ENCODE measurements at regions not wholly inside any gene's neighbourhood (a gene's known extent, or its start where the extent isn't known, plus 50 kb on each side); places are given as distances from the start of the nearest gene placed in this dataset.

GRCh38 chr6:18835976-18836375 lies 448.8 kb downstream of the RNF144B start (continued):
- no peak for TF ChIP-seq RFX7 (CRISPR knock-in tag; IDR thresholded peaks at IDR 0.05)
- TF ChIP-seq, protein P1, sequence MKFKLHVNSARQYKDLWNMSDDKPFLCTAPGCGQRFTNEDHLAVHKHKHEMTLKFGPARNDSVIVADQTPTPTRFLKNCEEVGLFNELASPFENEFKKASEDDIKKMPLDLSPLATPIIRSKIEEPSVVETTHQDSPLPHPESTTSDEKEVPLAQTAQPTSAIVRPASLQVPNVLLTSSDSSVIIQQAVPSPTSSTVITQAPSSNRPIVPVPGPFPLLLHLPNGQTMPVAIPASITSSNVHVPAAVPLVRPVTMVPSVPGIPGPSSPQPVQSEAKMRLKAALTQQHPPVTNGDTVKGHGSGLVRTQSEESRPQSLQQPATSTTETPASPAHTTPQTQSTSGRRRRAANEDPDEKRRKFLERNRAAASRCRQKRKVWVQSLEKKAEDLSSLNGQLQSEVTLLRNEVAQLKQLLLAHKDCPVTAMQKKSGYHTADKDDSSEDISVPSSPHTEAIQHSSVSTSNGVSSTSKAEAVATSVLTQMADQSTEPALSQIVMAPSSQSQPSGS (CRISPR knock-in tag; IDR thresholded peaks at IDR 0.05) = no peak
- no peak for TF ChIP-seq ZNF124 (CRISPR knock-in tag; IDR thresholded peaks at IDR 0.05)

DNA sequence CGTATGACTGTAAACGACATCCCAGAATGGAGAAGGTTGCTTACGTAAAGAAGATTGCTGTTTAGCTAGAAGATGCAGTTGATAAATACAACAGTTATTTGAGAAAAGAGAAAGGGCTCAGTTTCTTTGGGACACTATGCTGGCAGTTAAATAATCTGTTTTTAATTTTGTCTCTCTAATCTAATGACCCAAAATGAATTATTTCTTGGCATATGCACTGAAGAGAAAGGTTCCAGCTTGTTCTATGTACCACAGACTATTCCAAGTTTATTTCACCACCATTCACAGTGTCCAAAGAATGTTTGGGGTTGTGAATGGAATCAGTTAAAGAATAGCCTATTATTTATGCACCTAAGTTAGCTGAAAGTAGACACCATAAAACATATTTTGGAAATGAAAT lies 449.9 kb downstream of the RNF144B start:
- no peaks in the 10 kb centered on the region for H3K36me3 ChIP-seq (ENCODE audit: control insufficient read depth, insufficient read depth, low read length)
- TF ChIP-seq PHTF2 (CRISPR knock-in tag; IDR thresholded peaks at IDR 0.05) (no peak), MCM5 (IDR thresholded peaks at IDR 0.05; ENCODE audit: low read depth) (no peak), CEBPB (tag; IDR thresholded peaks at IDR 0.05) (no peak), ZNF76 (CRISPR knock-in tag; IDR thresholded peaks at IDR 0.05; ENCODE audit: borderline replicate concordance) (no peak), DIDO1 (tag; IDR thresholded peaks at IDR 0.05; ENCODE audit: low read depth) (no peak), POLR2H (tag; IDR thresholded peaks at IDR 0.05; ENCODE audit: low read depth) (no peak), RFX1 (IDR thresholded peaks at IDR 0.05) (no peak), BACH1 (tag; IDR thresholded peaks at IDR 0.05) (no peak), PURB (CRISPR knock-in tag; IDR thresholded peaks at IDR 0.05; ENCODE audit: low read depth) (no peak)
- TF ChIP-seq, protein P2, sequence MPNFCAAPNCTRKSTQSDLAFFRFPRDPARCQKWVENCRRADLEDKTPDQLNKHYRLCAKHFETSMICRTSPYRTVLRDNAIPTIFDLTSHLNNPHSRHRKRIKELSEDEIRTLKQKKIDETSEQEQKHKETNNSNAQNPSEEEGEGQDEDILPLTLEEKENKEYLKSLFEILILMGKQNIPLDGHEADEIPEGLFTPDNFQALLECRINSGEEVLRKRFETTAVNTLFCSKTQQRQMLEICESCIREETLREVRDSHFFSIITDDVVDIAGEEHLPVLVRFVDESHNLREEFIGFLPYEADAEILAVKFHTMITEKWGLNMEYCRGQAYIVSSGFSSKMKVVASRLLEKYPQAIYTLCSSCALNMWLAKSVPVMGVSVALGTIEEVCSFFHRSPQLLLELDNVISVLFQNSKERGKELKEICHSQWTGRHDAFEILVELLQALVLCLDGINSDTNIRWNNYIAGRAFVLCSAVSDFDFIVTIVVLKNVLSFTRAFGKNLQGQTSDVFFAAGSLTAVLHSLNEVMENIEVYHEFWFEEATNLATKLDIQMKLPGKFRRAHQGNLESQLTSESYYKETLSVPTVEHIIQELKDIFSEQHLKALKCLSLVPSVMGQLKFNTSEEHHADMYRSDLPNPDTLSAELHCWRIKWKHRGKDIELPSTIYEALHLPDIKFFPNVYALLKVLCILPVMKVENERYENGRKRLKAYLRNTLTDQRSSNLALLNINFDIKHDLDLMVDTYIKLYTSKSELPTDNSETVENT (CRISPR knock-in tag; IDR thresholded peaks at IDR 0.05) = no peak
- TF ChIP-seq, protein P3, sequence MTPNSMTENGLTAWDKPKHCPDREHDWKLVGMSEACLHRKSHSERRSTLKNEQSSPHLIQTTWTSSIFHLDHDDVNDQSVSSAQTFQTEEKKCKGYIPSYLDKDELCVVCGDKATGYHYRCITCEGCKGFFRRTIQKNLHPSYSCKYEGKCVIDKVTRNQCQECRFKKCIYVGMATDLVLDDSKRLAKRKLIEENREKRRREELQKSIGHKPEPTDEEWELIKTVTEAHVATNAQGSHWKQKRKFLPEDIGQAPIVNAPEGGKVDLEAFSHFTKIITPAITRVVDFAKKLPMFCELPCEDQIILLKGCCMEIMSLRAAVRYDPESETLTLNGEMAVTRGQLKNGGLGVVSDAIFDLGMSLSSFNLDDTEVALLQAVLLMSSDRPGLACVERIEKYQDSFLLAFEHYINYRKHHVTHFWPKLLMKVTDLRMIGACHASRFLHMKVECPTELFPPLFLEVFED (CRISPR knock-in tag; conservative IDR thresholded peaks at IDR 0.05) = no peak
- DNase-seq (ENCODE audit: extremely low read depth in 1 of 4, low spot score in 3 of 4) (no peak), FAIRE-seq (no peak), ATAC-seq (no peak)
- H3K9me1 ChIP-seq (ENCODE audit: control insufficient read depth, insufficient read depth, low read length) = no peaks in the 10 kb centered on the region
- no TSS peak for BruUV-seq (replicated peaks)
- no peaks in the 10 kb centered on the region for H4K20me1 ChIP-seq (replicated peaks; ENCODE audit: control insufficient read depth, insufficient read depth, low read length)
- H3K9ac ChIP-seq (ENCODE audit: insufficient read depth in 1 of 2, low read depth in 2 of 2, low read length in 2 of 2) = no peak overlapping the region
- no peaks in the 10 kb centered on the region for H3K79me2 ChIP-seq (ENCODE audit: control insufficient read depth, insufficient read depth, low read length)
- no peaks in the 10 kb centered on the region for H3K9me3 ChIP-seq (replicated peaks; ENCODE audit: control insufficient read depth, insufficient read depth, low read depth, low read length)
- WGBS (ENCODE audit: insufficient coverage, low coverage, missing lambda C conversion rate) = 2% methylated on average over 3 of the region's 3 CpGs
- H3K4me2 ChIP-seq (ENCODE audit: insufficient read depth, low read length) = no peak overlapping the region
- ChIA-PET CTCF (ENCODE audit: low intra/inter-chr PET ratio) (no interaction called here), POLR2A (interaction anchor here (0.6 kb wide), 1 partner anchor 701 kb away, joined by 3 read pairs; no protein-coding TSS in a partner anchor)
- no peak overlapping the region for H3K27ac ChIP-seq (ENCODE audit: extremely low read depth, low read depth, low read length)
- H2AFZ ChIP-seq (ENCODE audit: low read depth, low read length) = no peak overlapping the region
- in situ Hi-C loops (cut with MboI) = no loop called here
- H3K27me3 ChIP-seq (ENCODE audit: control insufficient read depth in 2 of 2, insufficient read depth in 2 of 2, low read length in 2 of 2) = no peaks in the 10 kb centered on the region
- H3K4me1 ChIP-seq (replicated peaks in 1 of 2; ENCODE audit: control insufficient read depth in 2 of 2, insufficient read depth in 2 of 2, low read length in 2 of 2) = no peaks in the 10 kb centered on the region
- H3K4me3 ChIP-seq = no peak overlapping the region
- intact Hi-C loops (cut with micrococcal nuclease) = no loop called here
